ENCODE measurements at regions not wholly inside any gene's neighbourhood (a gene's known extent, or its start where the extent isn't known, plus 50 kb on each side); places are given as distances from the start of the nearest gene placed in this dataset.

GRCh38 chr10:55048830-55049498 is 247.9 kb upstream of the PCDH15 start:
- H2BK15ac ChIP-seq (ENCODE audit: low read length), result no peak overlapping the region
- no peak overlapping the region for H2AFZ ChIP-seq (ENCODE audit: low read length)
- no peak overlapping the region for H4K8ac ChIP-seq (ENCODE audit: extremely low read depth, insufficient read depth, low read length)
- H3K27me3 ChIP-seq (replicated peaks in 1 of 4; ENCODE audit: control insufficient read depth in 3 of 4, extremely low read depth in 1 of 4, insufficient read depth in 3 of 4, low read length in 3 of 4), result no peaks in the 10 kb centered on the region
- H2BK120ac ChIP-seq (replicated peaks; ENCODE audit: low read depth, low read length), result no peak overlapping the region
- H2BK20ac ChIP-seq (ENCODE audit: low read length), result no peak overlapping the region
- no peak overlapping the region for H4K91ac ChIP-seq (replicated peaks; ENCODE audit: insufficient read length, low read length)
- H3K9me3 ChIP-seq (ENCODE audit: insufficient read depth in 2 of 2, low read depth in 1 of 2, low read length in 1 of 2), result no peaks in the 10 kb centered on the region
- H3K14ac ChIP-seq (ENCODE audit: insufficient read length), result no peak overlapping the region
- no peak overlapping the region for H2AK5ac ChIP-seq (ENCODE audit: low read depth, low read length)
- no peaks in the 10 kb centered on the region for H4K20me1 ChIP-seq (replicated peaks in 1 of 2; ENCODE audit: control insufficient read depth in 1 of 2, insufficient read depth in 2 of 2, low read length in 2 of 2)
- H3K79me2 ChIP-seq (ENCODE audit: control insufficient read depth in 1 of 2, insufficient read depth in 2 of 2, low read length in 2 of 2), result no peaks in the 10 kb centered on the region
- H3K4ac ChIP-seq (replicated peaks; ENCODE audit: insufficient read length, low read depth, low read length), result no peak overlapping the region
- H3K23me2 ChIP-seq (ENCODE audit: low read depth, low read length), result no peaks in the 10 kb centered on the region
- no peak overlapping the region for H3K18ac ChIP-seq (ENCODE audit: extremely low read depth, low read length)
- H3K4me2 ChIP-seq (ENCODE audit: insufficient read depth in 1 of 2, low read depth in 2 of 2, low read length in 2 of 2), result no peak overlapping the region; a peak in 1 of 4 replicates
- no peak overlapping the region for H3K9ac ChIP-seq (replicated peaks in 1 of 4; ENCODE audit: extremely low read depth in 1 of 4, low read depth in 3 of 4, low read length in 3 of 4)
- DNase-seq (ENCODE audit: low read depth in 1 of 2, low spot score in 2 of 2) (no peak), FAIRE-seq (no peak)
- H3K4me3 ChIP-seq (ENCODE audit: extremely low read depth in 1 of 4, insufficient read depth in 2 of 4, low read depth in 3 of 4, low read length in 4 of 4), result no peak overlapping the region
- no peaks in the 10 kb centered on the region for H3K79me1 ChIP-seq (ENCODE audit: low read depth, low read length)
- H3K56ac ChIP-seq (replicated peaks; ENCODE audit: insufficient read length, low read depth, low read length), result no peak overlapping the region
- H3K4me1 ChIP-seq (replicated peaks in 1 of 4; ENCODE audit: control insufficient read depth in 3 of 4, insufficient read depth in 4 of 4, low read length in 3 of 4), result peaks cover 0 to 3% (median 0%) of the 10 kb centered on the region in 4 experiments; a peak in 1 of 7 replicates
- H3K23ac ChIP-seq (ENCODE audit: insufficient read length), result no peak overlapping the region
- H3K27ac ChIP-seq (ENCODE audit: low read depth, low read length), result no peak overlapping the region
- ChIA-PET POLR2A (ENCODE audit: partially characterized antibody) (no interaction called here), CTCF (ENCODE audit: partially characterized antibody) (interaction anchor here (0.6 to 1.0 kb wide), 2 partner anchors 67 to 582 kb away, joined by 3 to 4 read pairs; no protein-coding TSS in a partner anchor)
- 90% methylated on average over 3 of the region's 3 CpGs; no CpG with 5 or more reads in 1 of the 2 experiments for WGBS, 2 experiments (ENCODE audit: extremely low coverage in 1 of 2, insufficient coverage in 1 of 2, insufficient read length in 1 of 2, insufficient replicate concordance in 2 of 2, low coverage in 1 of 2, low lambda C conversion rate in 2 of 2, missing lambda C conversion rate in 1 of 2)
- H2BK12ac ChIP-seq (ENCODE audit: low read depth, low read length), result no peak overlapping the region
- H4K5ac ChIP-seq (ENCODE audit: insufficient read length, low read depth, low read length), result no peak overlapping the region
- no peak overlapping the region for H2BK5ac ChIP-seq (ENCODE audit: low read depth, low read length)
- H3K36me3 ChIP-seq (ENCODE audit: control insufficient read depth in 2 of 4, insufficient read depth in 4 of 4, low read length in 3 of 4), result no peaks in the 10 kb centered on the region
- no peak for TF ChIP-seq EP300 (IDR thresholded peaks at IDR 0.05; ENCODE audit: borderline replicate concordance in 1 of 2, low read depth in 2 of 2, low read length in 2 of 2)
- no peak for TF ChIP-seq CREB1 (IDR thresholded peaks at IDR 0.05)
- no peak for TF ChIP-seq CHD2 (IDR thresholded peaks at IDR 0.05; ENCODE audit: low read length)
- TF ChIP-seq CEBPB (IDR thresholded peaks at IDR 0.05; ENCODE audit: low read depth, low read length), result no peak
- TF ChIP-seq USF2 (IDR thresholded peaks at IDR 0.05; ENCODE audit: low read length), result no peak
- no peak for TF ChIP-seq KDM4A (IDR thresholded peaks at IDR 0.05; ENCODE audit: low read depth, low read length, severe bottlenecking)

Data from H1 (cell line).